Activated naive CD8-positive, alpha-beta T cell treated with anti-CD3 and anti-CD28 coated beads, Interleukin-2, amount 10 ng/mL, durations not matched to agents 7 days and 5 days (primary cell): ENCODE measurements at regions not wholly inside any gene's neighbourhood (a gene's known extent, or its start where the extent isn't known, plus 50 kb on each side); places are given as distances from the start of the nearest gene placed in this dataset.
"Not testable (repeated sequence)": the region's sequence is repeated elsewhere in the genome, so short reads cannot be mapped to it uniquely, and the experiment has no call there.

Source experiments
- ATAC-seq: fragments of 150-1000 bp; cut with Tn5 transposase; one replicate; pipeline ENCODE4 v1.10.0; 2021; ENCODE audit warnings: low read depth, moderate library complexity
- POLR2A ChIA-PET: fragments of 350-600 bp; sonication (Branson Sonifier 250); formaldehyde crosslinking; loops from one replicate; lab custom pipeline; 2021; ENCODE audit warnings: antibody characterized with exemption; lab: Charles Lee
- DNase-seq: peaks from one replicate; pipeline ENCODE4 v3.0.0; 2021
- H3K27ac Mint-ChIP-seq: one replicate; pipeline ENCODE4 v1.8.0; 2022; ENCODE audit warnings: mild to moderate bottlenecking, mixed read lengths
- H3K27me3 Mint-ChIP-seq: one replicate; pipeline ENCODE4 v1.8.0; 2022; ENCODE audit warnings: mild to moderate bottlenecking, moderate library complexity, mixed read lengths
- H3K36me3 Mint-ChIP-seq: one replicate; pipeline ENCODE4 v1.8.0; 2021; ENCODE audit warnings: mild to moderate bottlenecking, mixed read lengths
- H3K4me1 Mint-ChIP-seq: one replicate; pipeline ENCODE4 v1.8.0; 2021; ENCODE audit warnings: mixed read lengths
- H3K4me3 Mint-ChIP-seq: one replicate; pipeline ENCODE4 v1.8.0; 2022; ENCODE audit warnings: mild to moderate bottlenecking, moderate library complexity, mixed read lengths
- H3K9me3 Mint-ChIP-seq: one replicate; pipeline ENCODE4 v1.8.0; 2021; ENCODE audit warnings: mixed read lengths

GRCh38 chr4:138452826-138453225 is 210.7 kb upstream of the SLC7A11 start:
- H3K27me3 Mint-ChIP-seq = no peaks in the 10 kb centered on the region
- peaks cover 3% of the 10 kb centered on the region for H3K9me3 Mint-ChIP-seq
- POLR2A ChIA-PET = no interaction called here
- ATAC-seq (no peak), DNase-seq (no peak)
- no peaks in the 10 kb centered on the region for H3K4me1 Mint-ChIP-seq
- no peak overlapping the region for H3K4me3 Mint-ChIP-seq
- no peak overlapping the region for H3K27ac Mint-ChIP-seq
- H3K36me3 Mint-ChIP-seq = no peaks in the 10 kb centered on the region

DNA sequence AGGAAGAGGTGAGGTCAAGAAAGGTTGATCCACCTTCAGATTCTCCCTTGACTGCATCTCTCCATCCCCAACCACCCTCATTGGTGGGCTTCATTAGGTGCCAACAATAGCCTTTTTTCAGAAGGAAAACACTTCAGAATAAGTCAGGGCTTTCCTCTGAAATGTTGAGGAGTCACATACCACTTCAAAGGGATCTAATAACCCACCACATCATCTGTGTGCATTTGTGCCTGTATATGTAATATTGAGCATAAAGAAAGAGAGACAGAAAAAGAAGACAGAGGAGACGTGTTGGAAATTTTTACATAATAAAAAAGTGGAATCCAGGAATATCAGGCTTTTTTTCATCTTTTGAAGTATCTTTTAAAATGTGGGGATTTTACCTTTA is 209.1 kb upstream of the SLC7A11 start:
- ATAC-seq = no peak
- H3K4me3 Mint-ChIP-seq = no peak overlapping the region
- H3K9me3 Mint-ChIP-seq = peaks cover 3% of the 10 kb centered on the region
- H3K27me3 Mint-ChIP-seq = no peaks in the 10 kb centered on the region
- H3K4me1 Mint-ChIP-seq = no peaks in the 10 kb centered on the region
- POLR2A ChIA-PET = no interaction called here
- no peak overlapping the region for H3K27ac Mint-ChIP-seq
- no peaks in the 10 kb centered on the region for H3K36me3 Mint-ChIP-seq
- DNase-seq = no peak

DNA sequence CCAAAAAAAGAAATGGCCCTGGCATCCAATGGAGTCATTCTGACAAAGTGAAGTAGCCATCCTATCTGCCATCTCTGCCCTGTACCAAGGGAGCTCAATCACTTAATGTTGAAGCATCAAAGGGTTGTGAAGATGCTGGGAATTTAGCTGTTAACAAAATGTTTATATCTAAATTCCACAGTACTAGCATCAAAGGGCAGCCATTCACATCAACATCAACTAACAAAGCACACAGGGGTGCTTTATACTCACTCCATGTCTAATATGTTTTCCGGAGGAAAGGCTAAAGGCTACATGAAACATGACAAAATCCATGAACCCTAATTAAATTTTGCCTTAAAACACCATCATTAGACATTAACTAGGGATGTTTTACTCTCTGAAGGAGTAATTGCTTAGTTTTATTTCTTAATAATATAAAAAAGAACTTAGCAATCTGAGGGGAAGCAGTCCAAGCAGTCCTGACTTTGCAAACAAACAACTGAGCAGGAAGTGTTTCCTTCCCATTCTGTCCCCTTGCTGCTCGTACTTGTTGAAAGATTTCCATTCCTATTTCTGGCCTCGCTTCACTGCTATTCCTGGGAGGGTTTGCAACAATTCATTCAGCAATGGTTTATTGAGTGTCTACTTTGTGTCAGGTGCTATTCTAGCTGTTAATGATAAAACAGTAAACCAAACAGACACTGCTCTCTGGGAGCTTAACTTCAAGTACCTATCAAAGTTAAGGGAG is 208.6 kb upstream of the SLC7A11 start:
- H3K27me3 Mint-ChIP-seq = no peaks in the 10 kb centered on the region
- no peak for ATAC-seq
- no peaks in the 10 kb centered on the region for H3K4me1 Mint-ChIP-seq
- POLR2A ChIA-PET = no interaction called here
- no peak overlapping the region for H3K27ac Mint-ChIP-seq
- peaks cover under 1% of the 10 kb centered on the region for H3K9me3 Mint-ChIP-seq
- no peak overlapping the region for H3K4me3 Mint-ChIP-seq
- no peaks in the 10 kb centered on the region for H3K36me3 Mint-ChIP-seq
- no peak for DNase-seq

GRCh38 chr4:138449938-138450337 is 207.8 kb upstream of the SLC7A11 start:
- no peaks in the 10 kb centered on the region for H3K9me3 Mint-ChIP-seq
- H3K27ac Mint-ChIP-seq = no peak overlapping the region
- DNase-seq (no peak), ATAC-seq (no peak)
- no peaks in the 10 kb centered on the region for H3K27me3 Mint-ChIP-seq
- no peaks in the 10 kb centered on the region for H3K36me3 Mint-ChIP-seq
- POLR2A ChIA-PET = no interaction called here
- no peak overlapping the region for H3K4me3 Mint-ChIP-seq
- H3K4me1 Mint-ChIP-seq = no peaks in the 10 kb centered on the region

GRCh38 chr4:138448169-138448568 is 206.0 kb upstream of the SLC7A11 start:
- H3K4me1 Mint-ChIP-seq = no peaks in the 10 kb centered on the region
- ATAC-seq (no peak), DNase-seq (no peak)
- no peak overlapping the region for H3K4me3 Mint-ChIP-seq
- no peaks in the 10 kb centered on the region for H3K9me3 Mint-ChIP-seq
- H3K36me3 Mint-ChIP-seq = no peaks in the 10 kb centered on the region
- H3K27me3 Mint-ChIP-seq = no peaks in the 10 kb centered on the region
- POLR2A ChIA-PET = no interaction called here
- no peak overlapping the region for H3K27ac Mint-ChIP-seq

- POLR2A ChIA-PET = no interaction called here
- H3K9me3 Mint-ChIP-seq = no peaks in the 10 kb centered on the region
- ATAC-seq = no peak
These were observed 204.3 kb upstream of the SLC7A11 start for GRCh38 chr4:138446456-138446855.

GRCh38 chr4:138445098-138445497 is 202.9 kb upstream of the SLC7A11 start:
- POLR2A ChIA-PET = no interaction called here
- no peak for ATAC-seq

More at GRCh38 chr4:138446456-138446855, 204.3 kb upstream of the SLC7A11 start:
- no peak overlapping the region for H3K27ac Mint-ChIP-seq
- no peak for DNase-seq
- no peak overlapping the region for H3K4me3 Mint-ChIP-seq
- no peaks in the 10 kb centered on the region for H3K27me3 Mint-ChIP-seq
- H3K4me1 Mint-ChIP-seq = no peaks in the 10 kb centered on the region
- H3K36me3 Mint-ChIP-seq = no peaks in the 10 kb centered on the region

GRCh38 chr4:138444260-138444659 is 202.1 kb upstream of the SLC7A11 start:
- H3K27me3 Mint-ChIP-seq = no peaks in the 10 kb centered on the region
- POLR2A ChIA-PET = no interaction called here
- no peak overlapping the region for H3K27ac Mint-ChIP-seq

More at GRCh38 chr4:138445098-138445497, 202.9 kb upstream of the SLC7A11 start:
- H3K4me3 Mint-ChIP-seq = no peak overlapping the region
- no peaks in the 10 kb centered on the region for H3K27me3 Mint-ChIP-seq
- H3K36me3 Mint-ChIP-seq = no peaks in the 10 kb centered on the region
- DNase-seq = no peak
- H3K27ac Mint-ChIP-seq = no peak overlapping the region
- H3K9me3 Mint-ChIP-seq = no peaks in the 10 kb centered on the region
- H3K4me1 Mint-ChIP-seq = no peaks in the 10 kb centered on the region

GRCh38 chr4:138439143-138439581 is 197.0 kb upstream of the SLC7A11 start:
- Mint-ChIP-seq H3K27ac (no peak overlapping the region), H3K36me3 (no peaks in the 10 kb centered on the region), H3K9me3 (peaks cover 1% of the 10 kb centered on the region), H3K4me3 (no peak overlapping the region), H3K27me3 (no peaks in the 10 kb centered on the region), H3K4me1 (no peaks in the 10 kb centered on the region)
- DNase-seq (no peak), ATAC-seq (no peak)
- POLR2A ChIA-PET = no interaction called here

More at GRCh38 chr4:138444260-138444659, 202.1 kb upstream of the SLC7A11 start:
- no peaks in the 10 kb centered on the region for H3K9me3 Mint-ChIP-seq
- H3K4me3 Mint-ChIP-seq = no peak overlapping the region
- H3K4me1 Mint-ChIP-seq = no peaks in the 10 kb centered on the region
- ATAC-seq (no peak), DNase-seq (no peak)
- H3K36me3 Mint-ChIP-seq = no peaks in the 10 kb centered on the region

GRCh38 chr4:138438608-138439007 is 196.5 kb upstream of the SLC7A11 start:
- Mint-ChIP-seq H3K4me3 (no peak overlapping the region), H3K36me3 (no peaks in the 10 kb centered on the region), H3K27ac (no peak overlapping the region), H3K27me3 (no peaks in the 10 kb centered on the region), H3K4me1 (no peaks in the 10 kb centered on the region), H3K9me3 (peaks cover 1% of the 10 kb centered on the region)
- ATAC-seq (no peak), DNase-seq (no peak)
- POLR2A ChIA-PET = no interaction called here

DNA sequence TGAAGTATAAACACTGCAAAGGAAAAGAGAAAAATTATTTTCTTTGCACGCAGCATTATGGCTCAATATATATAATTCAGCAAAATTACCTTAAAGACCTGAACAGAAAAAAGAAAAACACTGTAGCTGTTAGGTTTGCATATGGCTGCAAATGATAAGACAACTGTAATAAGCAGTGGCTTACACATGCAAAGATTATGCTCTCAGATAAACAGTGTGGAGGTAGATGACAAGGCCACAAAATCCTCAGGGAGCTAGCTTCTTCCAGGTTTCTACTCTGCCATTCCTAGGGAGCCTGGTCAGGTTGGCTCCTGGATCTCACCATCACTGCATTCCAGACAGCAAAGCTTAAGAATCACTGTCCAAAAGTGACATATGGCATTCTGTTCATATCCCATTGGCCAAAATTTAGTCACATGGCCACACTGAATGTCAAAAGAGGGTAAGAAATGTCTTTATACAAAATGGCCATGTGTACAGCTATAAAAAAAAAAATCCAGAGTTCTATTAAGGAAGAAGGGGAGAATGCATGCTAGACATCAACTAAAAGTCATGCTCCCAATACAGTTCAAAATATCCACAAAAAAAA is 195.2 kb upstream of the SLC7A11 start:
- Mint-ChIP-seq H3K36me3 (no peaks in the 10 kb centered on the region), H3K4me3 (no peak overlapping the region), H3K27me3 (no peaks in the 10 kb centered on the region), H3K9me3 (peaks cover 1% of the 10 kb centered on the region), H3K27ac (no peak overlapping the region), H3K4me1 (no peaks in the 10 kb centered on the region)
- ATAC-seq (no peak), DNase-seq (no peak)
- POLR2A ChIA-PET = no interaction called here

DNA sequence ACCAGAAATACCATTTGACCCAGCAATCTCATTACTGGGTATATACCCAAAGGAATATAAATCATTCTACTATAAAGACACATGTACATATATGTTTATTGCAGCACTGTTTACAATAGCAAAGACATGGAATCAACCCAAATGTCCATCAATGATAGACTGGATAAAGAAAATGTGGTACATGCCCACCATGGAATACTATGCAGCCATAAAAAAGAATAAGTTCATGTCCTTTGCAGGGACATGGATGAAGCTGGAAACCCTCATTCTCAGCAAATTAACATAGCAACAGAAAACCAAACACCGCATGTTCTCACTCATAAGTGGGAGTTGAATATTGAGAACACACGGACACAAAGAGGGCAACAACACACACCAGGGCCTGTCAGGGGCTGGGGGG is 193.6 kb upstream of the SLC7A11 start:
- H3K36me3 Mint-ChIP-seq, H3K9me3 Mint-ChIP-seq, DNase-seq, ATAC-seq, POLR2A ChIA-PET, H3K4me3 Mint-ChIP-seq, H3K27ac Mint-ChIP-seq, H3K27me3 Mint-ChIP-seq, H3K4me1 Mint-ChIP-seq: not testable (repeated sequence)

- H3K27me3 Mint-ChIP-seq, POLR2A ChIA-PET, H3K4me3 Mint-ChIP-seq, H3K4me1 Mint-ChIP-seq, H3K36me3 Mint-ChIP-seq, H3K27ac Mint-ChIP-seq, H3K9me3 Mint-ChIP-seq, ATAC-seq, DNase-seq: not testable (repeated sequence)
These were observed 192.9 kb upstream of the SLC7A11 start for GRCh38 chr4:138435046-138435445.

DNA sequence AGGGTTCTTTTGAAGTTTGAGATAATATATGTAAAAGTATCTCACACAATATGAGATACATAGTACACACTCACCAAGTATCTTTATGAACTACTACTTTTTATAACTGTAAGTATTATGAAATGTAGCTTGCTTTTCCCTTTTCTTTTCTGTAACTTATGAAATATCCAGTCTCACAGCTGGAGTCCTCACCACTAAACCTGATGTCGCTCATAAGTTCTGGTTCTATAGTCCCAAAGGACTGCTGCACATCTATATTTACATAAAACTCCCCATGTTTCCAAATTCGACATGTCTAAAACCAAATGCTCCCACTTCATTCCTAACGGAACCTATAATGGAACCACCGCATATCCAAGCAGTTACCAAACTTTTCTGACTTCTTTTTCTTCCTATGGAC is 186.5 kb upstream of the SLC7A11 start:
- Mint-ChIP-seq H3K27ac (no peak overlapping the region), H3K9me3 (no peaks in the 10 kb centered on the region), H3K36me3 (no peaks in the 10 kb centered on the region), H3K4me1 (no peaks in the 10 kb centered on the region), H3K27me3 (no peaks in the 10 kb centered on the region), H3K4me3 (no peak overlapping the region)
- DNase-seq (no peak), ATAC-seq (no peak)
- POLR2A ChIA-PET = no interaction called here
